GM12878 (cell line): ENCODE measurements at regions not wholly inside any gene's neighbourhood (a gene's known extent, or its start where the extent isn't known, plus 50 kb on each side); places are given as distances from the start of the nearest gene placed in this dataset.

Experiments used
- ATAC-seq: fragments of 200-7000 bp; cut with Tn5 transposase; 3 replicates; pipeline ENCODE4 v1.9.1; 2020; ENCODE audit warnings: mild to moderate bottlenecking, moderate library complexity
- BruUV-seq: library from RNA; stranded (reverse); fragments of 400-500 nt; replicated peaks from 2 replicates; lab custom pipeline; 2021; lab: Mats Ljungman, UMichigan
- CTCF ChIA-PET: fragments of 300-600 bp; sonication (Branson Sonifier 250); formaldehyde crosslinking; extraction: SDS; loops from one replicate; lab custom pipeline; 2021; ENCODE audit warnings: inconsistent platforms; lab: Yijun Ruan, JAX
- POLR2A ChIA-PET: fragments of 350-600 bp; formaldehyde crosslinking; extraction: SDS; loops from one replicate; lab custom pipeline; 2021; ENCODE audit warnings: inconsistent platforms; lab: Charles Lee
- RAD21 ChIA-PET: fragments of 300-600 bp; sonication (Branson Sonifier 250); formaldehyde crosslinking; loops from one replicate; lab custom pipeline; 2023; ENCODE audit warnings: antibody characterized with exemption; ENCODE audit not compliant: unreplicated experiment; lab: Charles Lee
- SMC1A ChIA-PET: fragments of 300-600 bp; sonication (Branson Sonifier 250); formaldehyde crosslinking; loops from one replicate; lab custom pipeline; 2023; ENCODE audit not compliant: unreplicated experiment, uncharacterized antibody; lab: Charles Lee
- DNase-seq: peaks from one replicate; pipeline ENCODE4 v3.0.0-alpha.2; 2011; ENCODE audit warnings: low read depth, low spot score
- FAIRE-seq: peaks from 3 replicates; lab custom pipeline; 2011; peaks lifted over from hg19 to GRCh38; lab: Jason Lieb, UNC
- H2AFZ ChIP-seq: 2 replicates; pipeline ENCODE4 v1.6.0; 2011; ENCODE audit warnings: low read depth, low read length, control low read depth; ENCODE audit not compliant: control insufficient read depth
- H3K27ac ChIP-seq: 2 replicates; pipeline ENCODE4 v1.5.1; 2011; ENCODE audit warnings: control low read depth; ENCODE audit not compliant: control insufficient read depth, insufficient read depth
- H3K27me3 ChIP-seq, 2 experiments: replicated peaks in 1 of 2; 2 replicates each; pipeline versions ENCODE4 v1.6.0 to v1.6.1; 2011; ENCODE audit warnings: low read length in 1 of 2; ENCODE audit not compliant: control insufficient read depth in 2 of 2, insufficient read depth in 2 of 2
- H3K36me3 ChIP-seq, 2 experiments: 2 replicates each; pipeline ENCODE4 v1.5.1; 2011; ENCODE audit warnings: low read length in 1 of 2; ENCODE audit not compliant: control insufficient read depth in 2 of 2, insufficient read depth in 2 of 2
- H3K4me1 ChIP-seq: 2 replicates; pipeline ENCODE4 v1.6.1; 2011; ENCODE audit warnings: mild to moderate bottlenecking, low read length, moderate library complexity, mixed read lengths; ENCODE audit not compliant: control insufficient read depth, insufficient read depth
- H3K4me2 ChIP-seq: 2 replicates; pipeline ENCODE4 v1.6.0; 2011; ENCODE audit warnings: control low read depth; ENCODE audit not compliant: control insufficient read depth, insufficient read depth
- H3K4me3 ChIP-seq: fragments of 200-600 bp; sonication (generic); 2 replicates; pipeline ENCODE4 v1.5.1; 2016
- H3K79me2 ChIP-seq: 2 replicates; pipeline ENCODE4 v1.6.0; 2011; ENCODE audit warnings: low read length; ENCODE audit not compliant: control insufficient read depth, insufficient read depth
- H3K9ac ChIP-seq: 2 replicates; pipeline ENCODE4 v1.8.0; 2011; ENCODE audit warnings: low read length, control low read depth, mixed read lengths; ENCODE audit not compliant: control insufficient read depth, insufficient read depth
- H3K9me3 ChIP-seq: replicated peaks from 3 replicates; pipeline ENCODE4 v1.5.1; 2011; ENCODE audit warnings: mild to moderate bottlenecking, low read length; ENCODE audit not compliant: control insufficient read depth, insufficient read depth
- H4K20me1 ChIP-seq: 2 replicates; pipeline ENCODE4 v1.6.0; 2011; ENCODE audit not compliant: control insufficient read depth, insufficient read depth
- BMI1 ChIP-seq: fragments of 450-650 bp; IDR thresholded peaks from 2 replicates; pipeline ENCODE4 v1.6.1; 2016; ENCODE audit warnings: mild to moderate bottlenecking, moderate library complexity, borderline replicate concordance
- BRCA1 ChIP-seq: IDR thresholded peaks from 2 replicates; pipeline ENCODE4 v1.6.1; 2011; ENCODE audit warnings: low read depth, low read length, improper control_type of control experiment
- CBFB ChIP-seq: IDR thresholded peaks from 2 replicates; pipeline ENCODE4 v1.6.1; 2016; ENCODE audit warnings: antibody characterized with exemption, low read depth
- CREB1 ChIP-seq: IDR thresholded peaks from 2 replicates; pipeline ENCODE4 v1.6.1; 2012; ENCODE audit warnings: low read depth, mild to moderate bottlenecking, inconsistent platforms
- GABPA ChIP-seq: IDR thresholded peaks from 2 replicates; pipeline ENCODE4 v1.6.1; 2014; ENCODE audit warnings: antibody characterized with exemption, low read depth, mild to moderate bottlenecking, inconsistent platforms
- KDM1A ChIP-seq: fragments of 200-600 bp; sonication (generic); IDR thresholded peaks from 2 replicates; pipeline ENCODE4 v1.6.1; 2016; ENCODE audit warnings: borderline replicate concordance
- MEF2A ChIP-seq: IDR thresholded peaks from 2 replicates; pipeline ENCODE4 v1.6.1; 2011; ENCODE audit warnings: low read depth, mild to moderate bottlenecking, low read length, moderate library complexity; ENCODE audit not compliant: insufficient read depth
- NFYA ChIP-seq: IDR thresholded peaks from 2 replicates; pipeline ENCODE4 v1.6.1; 2011; ENCODE audit warnings: low read depth, mild to moderate bottlenecking, low read length, improper control_type of control experiment, borderline replicate concordance
- NRF1 ChIP-seq: conservative IDR thresholded peaks from 2 replicates; pipeline ENCODE4 v1.6.1; 2011; ENCODE audit warnings: mild to moderate bottlenecking, low read depth, low read length, improper control_type of control experiment
- RFX5 ChIP-seq: IDR thresholded peaks from 2 replicates; pipeline ENCODE4 v1.6.1; 2011; ENCODE audit warnings: low read depth, low read length, improper control_type of control experiment
- SIN3A ChIP-seq: IDR thresholded peaks from 2 replicates; pipeline ENCODE4 v1.6.1; 2012; ENCODE audit warnings: low read depth, low read length, improper control_type of control experiment
- SP1 ChIP-seq: IDR thresholded peaks from one replicate; pipeline ENCODE4 v1.6.1; 2011; ENCODE audit warnings: low read depth, low read length
- TARDBP ChIP-seq: IDR thresholded peaks from 2 replicates; pipeline ENCODE4 v1.6.1; 2016; ENCODE audit warnings: borderline replicate concordance
- ZNF207 ChIP-seq: fragments of 450-650 bp; IDR thresholded peaks from 2 replicates; pipeline ENCODE4 v1.6.1; 2014; ENCODE audit warnings: antibody characterized with exemption, mild to moderate bottlenecking, borderline replicate concordance
- ZNF217 ChIP-seq: fragments of 450-650 bp; IDR thresholded peaks from 2 replicates; pipeline ENCODE4 v1.6.1; 2017; ENCODE audit warnings: antibody characterized with exemption, mild to moderate bottlenecking
- WGBS: methylation state at CpG from one replicate; pipeline ENCODE4 v1.1.6; 2016; ENCODE audit warnings: low lambda C conversion rate; ENCODE audit not compliant: insufficient replicate concordance, insufficient coverage; ENCODE audit errors: missing lambda C conversion rate; 5-methylcytosine and 5-hydroxymethylcytosine counted together
- in situ Hi-C: fragments of 300-500 bp; cut with MboI; formaldehyde crosslinking; loops from 9 replicates; pipeline ENCODE4 v1.14.3; 2018; ENCODE audit warnings: mixed read lengths
- intact Hi-C: fragments of 100-400 bp; cut with micrococcal nuclease; formaldehyde crosslinking; loops from one replicate; pipeline ENCODE4 v1.14.2; 2022; ENCODE audit not compliant: unreplicated experiment
- TF ChIP-seq, protein P1 (sequence below): IDR thresholded peaks from 2 replicates; pipeline ENCODE4 v1.6.1; 2011; ENCODE audit warnings: borderline replicate concordance, low read depth, mild to moderate bottlenecking, moderate library complexity, mixed read lengths, low read length; ENCODE audit not compliant: insufficient read depth; ENCODE audit errors: extremely low read length
- TF ChIP-seq, protein P2 (sequence below): fragments of 450-650 bp; formaldehyde crosslinking; IDR thresholded peaks from 2 replicates; pipeline ENCODE4 v1.5.0; 2022; ENCODE audit warnings: mild to moderate bottlenecking, missing genetic modification characterization
- TF ChIP-seq, protein P3 (sequence below): fragments of 450-650 bp; IDR thresholded peaks from 2 replicates; pipeline ENCODE4 v1.6.1; 2016; ENCODE audit warnings: mild to moderate bottlenecking

DNA sequence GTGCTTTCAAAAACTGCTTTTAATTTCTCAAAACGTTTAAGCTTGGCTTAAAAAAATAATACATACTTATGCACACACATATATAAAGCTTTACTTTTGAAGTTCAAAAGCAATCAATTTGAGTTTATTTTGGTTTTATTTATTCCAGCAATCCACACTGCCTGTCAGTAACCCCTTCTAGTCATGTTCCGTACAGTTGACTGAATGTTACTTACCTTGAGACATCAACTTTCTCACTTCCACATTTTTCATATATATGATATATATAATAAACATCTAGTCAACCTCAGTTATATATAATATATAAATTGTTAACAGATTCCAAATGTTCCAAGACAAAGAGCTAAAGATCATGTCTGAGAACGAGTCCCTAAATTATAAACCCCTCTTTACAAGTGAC, 1137.3 kb upstream of the ZEB2 start:
- ATAC-seq = no peak
- Histone ChIP-seq H3K79me2 (no peaks in the 10 kb centered on the region), H2AFZ (no peak overlapping the region), H3K4me2 (no peak overlapping the region), H4K20me1 (no peaks in the 10 kb centered on the region), H3K9me3 (no peaks in the 10 kb centered on the region), H3K27me3 (no peaks in the 10 kb centered on the region), H3K9ac (no peak overlapping the region), H3K27ac (no peak overlapping the region), H3K4me3 (no peak overlapping the region), H3K36me3 (no peaks in the 10 kb centered on the region), H3K4me1 (no peaks in the 10 kb centered on the region)
- no peak for DNase-seq
- WGBS = 32% methylated on average over 3 of the region's 3 CpGs
- BruUV-seq = no TSS peak
- SMC1A ChIA-PET = interaction anchor here (1.0 to 1.6 kb wide), 4 partner anchors 8 to 95 kb away, joined by 4 to 7 read pairs (median 4); no protein-coding TSS in a partner anchor
- FAIRE-seq = no peak
- CTCF ChIA-PET = interaction anchor here (0.8 to 1.4 kb wide), 2 partner anchors 10 to 26 kb away, joined by 3 read pairs; no protein-coding TSS in a partner anchor
- intact Hi-C loops (no loop called here), in situ Hi-C loops (no loop called here)
- POLR2A ChIA-PET = no interaction called here
- RAD21 ChIA-PET = no interaction called here
- TF ChIP-seq KDM1A = no peak
- TF ChIP-seq ZNF217 = no peak
- no peak for TF ChIP-seq BRCA1
- no peak for TF ChIP-seq CREB1
- TF ChIP-seq ZNF207 = no peak
- TF ChIP-seq, protein P1, sequence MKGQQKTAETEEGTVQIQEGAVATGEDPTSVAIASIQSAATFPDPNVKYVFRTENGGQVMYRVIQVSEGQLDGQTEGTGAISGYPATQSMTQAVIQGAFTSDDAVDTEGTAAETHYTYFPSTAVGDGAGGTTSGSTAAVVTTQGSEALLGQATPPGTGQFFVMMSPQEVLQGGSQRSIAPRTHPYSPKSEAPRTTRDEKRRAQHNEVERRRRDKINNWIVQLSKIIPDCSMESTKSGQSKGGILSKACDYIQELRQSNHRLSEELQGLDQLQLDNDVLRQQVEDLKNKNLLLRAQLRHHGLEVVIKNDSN = no peak
- no peak for TF ChIP-seq SP1
- no peak for TF ChIP-seq SIN3A
- no peak for TF ChIP-seq CBFB
- no peak for TF ChIP-seq NFYA
- TF ChIP-seq MEF2A = no peak
- TF ChIP-seq GABPA = no peak
- no peak for TF ChIP-seq TARDBP
- TF ChIP-seq RFX5 = no peak
- TF ChIP-seq, protein P2, sequence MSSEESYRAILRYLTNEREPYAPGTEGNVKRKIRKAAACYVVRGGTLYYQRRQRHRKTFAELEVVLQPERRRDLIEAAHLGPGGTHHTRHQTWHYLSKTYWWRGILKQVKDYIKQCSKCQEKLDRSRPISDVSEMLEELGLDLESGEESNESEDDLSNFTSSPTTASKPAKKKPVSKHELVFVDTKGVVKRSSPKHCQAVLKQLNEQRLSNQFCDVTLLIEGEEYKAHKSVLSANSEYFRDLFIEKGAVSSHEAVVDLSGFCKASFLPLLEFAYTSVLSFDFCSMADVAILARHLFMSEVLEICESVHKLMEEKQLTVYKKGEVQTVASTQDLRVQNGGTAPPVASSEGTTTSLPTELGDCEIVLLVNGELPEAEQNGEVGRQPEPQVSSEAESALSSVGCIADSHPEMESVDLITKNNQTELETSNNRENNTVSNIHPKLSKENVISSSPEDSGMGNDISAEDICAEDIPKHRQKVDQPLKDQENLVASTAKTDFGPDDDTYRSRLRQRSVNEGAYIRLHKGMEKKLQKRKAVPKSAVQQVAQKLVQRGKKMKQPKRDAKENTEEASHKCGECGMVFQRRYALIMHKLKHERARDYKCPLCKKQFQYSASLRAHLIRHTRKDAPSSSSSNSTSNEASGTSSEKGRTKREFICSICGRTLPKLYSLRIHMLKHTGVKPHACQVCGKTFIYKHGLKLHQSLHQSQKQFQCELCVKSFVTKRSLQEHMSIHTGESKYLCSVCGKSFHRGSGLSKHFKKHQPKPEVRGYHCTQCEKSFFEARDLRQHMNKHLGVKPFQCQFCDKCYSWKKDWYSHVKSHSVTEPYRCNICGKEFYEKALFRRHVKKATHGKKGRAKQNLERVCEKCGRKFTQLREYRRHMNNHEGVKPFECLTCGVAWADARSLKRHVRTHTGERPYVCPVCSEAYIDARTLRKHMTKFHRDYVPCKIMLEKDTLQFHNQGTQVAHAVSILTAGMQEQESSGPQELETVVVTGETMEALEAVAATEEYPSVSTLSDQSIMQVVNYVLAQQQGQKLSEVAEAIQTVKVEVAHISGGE (CRISPR knock-in tag) = no peak
- TF ChIP-seq BMI1 = no peak
- no peak for TF ChIP-seq NRF1
- TF ChIP-seq, protein P3, sequence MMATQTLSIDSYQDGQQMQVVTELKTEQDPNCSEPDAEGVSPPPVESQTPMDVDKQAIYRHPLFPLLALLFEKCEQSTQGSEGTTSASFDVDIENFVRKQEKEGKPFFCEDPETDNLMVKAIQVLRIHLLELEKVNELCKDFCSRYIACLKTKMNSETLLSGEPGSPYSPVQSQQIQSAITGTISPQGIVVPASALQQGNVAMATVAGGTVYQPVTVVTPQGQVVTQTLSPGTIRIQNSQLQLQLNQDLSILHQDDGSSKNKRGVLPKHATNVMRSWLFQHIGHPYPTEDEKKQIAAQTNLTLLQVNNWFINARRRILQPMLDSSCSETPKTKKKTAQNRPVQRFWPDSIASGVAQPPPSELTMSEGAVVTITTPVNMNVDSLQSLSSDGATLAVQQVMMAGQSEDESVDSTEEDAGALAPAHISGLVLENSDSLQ = no peak
